HFF-Myc (cell line): ENCODE measurements at regions not wholly inside any gene's neighbourhood (a gene's known extent, or its start where the extent isn't known, plus 50 kb on each side); places are given as distances from the start of the nearest gene placed in this dataset.

Experiments used
- DNase-seq: peaks from one replicate; pipeline ENCODE4 v3.0.0-alpha.2; 2011; ENCODE audit warnings: low read depth; ENCODE audit errors: extremely low read depth
- H3K4me3 ChIP-seq: replicated peaks from 2 replicates; pipeline ENCODE4 v1.5.1; 2011; ENCODE audit warnings: low read depth, mild to moderate bottlenecking, control low read depth, low read length
- TF ChIP-seq, protein P1 (sequence below): IDR thresholded peaks from 2 replicates; pipeline ENCODE4 v1.5.1; 2012; ENCODE audit warnings: mild to moderate bottlenecking, low read depth, low read length, control low read depth; ENCODE audit errors: missing control alignments

DNA sequence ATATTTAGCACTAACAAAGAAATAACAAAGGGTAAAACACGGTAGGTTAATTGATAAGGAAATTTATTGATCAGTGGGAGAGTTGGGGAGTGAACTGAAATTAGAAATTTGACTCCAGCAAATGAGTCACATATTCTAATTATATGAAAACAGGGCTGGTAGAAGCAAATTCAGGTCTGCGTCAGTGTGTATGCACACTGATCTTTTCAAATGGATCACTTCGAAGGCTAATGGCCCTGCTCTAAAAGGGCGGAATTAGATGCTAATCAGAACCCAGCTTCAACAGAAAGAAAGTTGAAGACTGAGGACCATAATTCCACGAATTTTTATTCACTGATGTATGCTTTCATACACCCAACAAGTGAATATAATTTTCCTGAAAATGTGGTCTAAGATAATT, 762.4 kb upstream of the DPPA4 start:
- no peak overlapping the region for H3K4me3 ChIP-seq
- TF ChIP-seq, protein P1, sequence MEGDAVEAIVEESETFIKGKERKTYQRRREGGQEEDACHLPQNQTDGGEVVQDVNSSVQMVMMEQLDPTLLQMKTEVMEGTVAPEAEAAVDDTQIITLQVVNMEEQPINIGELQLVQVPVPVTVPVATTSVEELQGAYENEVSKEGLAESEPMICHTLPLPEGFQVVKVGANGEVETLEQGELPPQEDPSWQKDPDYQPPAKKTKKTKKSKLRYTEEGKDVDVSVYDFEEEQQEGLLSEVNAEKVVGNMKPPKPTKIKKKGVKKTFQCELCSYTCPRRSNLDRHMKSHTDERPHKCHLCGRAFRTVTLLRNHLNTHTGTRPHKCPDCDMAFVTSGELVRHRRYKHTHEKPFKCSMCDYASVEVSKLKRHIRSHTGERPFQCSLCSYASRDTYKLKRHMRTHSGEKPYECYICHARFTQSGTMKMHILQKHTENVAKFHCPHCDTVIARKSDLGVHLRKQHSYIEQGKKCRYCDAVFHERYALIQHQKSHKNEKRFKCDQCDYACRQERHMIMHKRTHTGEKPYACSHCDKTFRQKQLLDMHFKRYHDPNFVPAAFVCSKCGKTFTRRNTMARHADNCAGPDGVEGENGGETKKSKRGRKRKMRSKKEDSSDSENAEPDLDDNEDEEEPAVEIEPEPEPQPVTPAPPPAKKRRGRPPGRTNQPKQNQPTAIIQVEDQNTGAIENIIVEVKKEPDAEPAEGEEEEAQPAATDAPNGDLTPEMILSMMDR: no peak
- no peak for DNase-seq

DNA sequence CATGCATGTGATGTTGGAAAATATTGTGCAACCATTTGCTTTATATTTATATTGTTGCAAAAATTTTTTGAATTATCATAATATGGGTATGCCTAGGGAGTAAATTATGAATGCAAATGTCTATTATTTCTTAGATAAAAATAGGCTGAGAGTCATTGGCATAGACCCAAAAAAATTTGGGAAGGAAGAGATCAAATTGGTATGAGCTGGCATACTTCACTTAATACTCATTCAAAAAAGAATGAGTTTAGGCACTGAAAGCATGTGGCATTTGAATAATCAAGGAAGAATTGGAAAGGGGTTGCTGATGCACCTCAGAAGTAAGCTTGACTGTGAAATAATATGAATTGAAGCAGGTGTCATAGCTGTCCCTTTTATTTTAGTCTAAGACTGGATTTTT, 764.0 kb upstream of the DPPA4 start:
- no peak for DNase-seq
- H3K4me3 ChIP-seq: no peak overlapping the region
- TF ChIP-seq, protein P1: no peak

DNA sequence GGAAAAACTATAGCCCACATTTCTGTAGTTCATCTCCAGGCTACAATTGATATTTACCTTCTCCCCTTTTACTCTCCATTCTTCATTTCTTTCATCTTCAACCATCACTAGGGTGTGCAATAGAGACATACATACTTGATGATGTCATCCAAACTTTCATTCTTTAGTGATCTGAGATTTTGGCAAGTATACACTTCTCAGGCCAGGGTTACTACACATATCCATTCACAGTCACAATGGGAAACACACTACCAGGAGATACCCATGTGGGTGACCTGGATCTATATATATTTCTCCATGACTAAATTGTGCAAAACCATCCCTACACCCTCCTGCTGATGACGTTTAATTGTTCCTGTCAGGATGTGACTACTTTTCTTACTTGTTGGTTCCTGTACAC, 769.5 kb upstream of the DPPA4 start:
- TF ChIP-seq, protein P1: no peak
- DNase-seq: no peak
- no peak overlapping the region for H3K4me3 ChIP-seq

DNA sequence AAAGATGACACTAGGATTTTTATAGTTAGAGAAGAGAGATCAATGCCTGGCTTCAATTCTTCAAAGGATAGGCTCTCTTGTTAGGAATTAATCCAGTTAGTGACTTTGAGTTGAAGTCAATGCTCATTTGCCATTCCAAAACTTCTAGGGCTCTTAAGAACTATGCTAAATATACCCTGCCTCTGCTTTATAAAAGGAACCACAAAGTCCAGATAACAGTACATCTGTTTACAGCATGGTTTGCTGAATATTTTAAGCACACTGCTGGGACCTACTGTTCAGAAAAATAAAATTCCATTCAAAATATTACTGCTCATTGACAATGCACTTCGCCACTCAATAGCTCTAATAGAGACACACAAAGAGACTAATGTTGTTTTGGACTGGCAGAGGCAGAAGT, 786.6 kb upstream of the DPPA4 start:
- no peak overlapping the region for H3K4me3 ChIP-seq
- DNase-seq: no peak
- TF ChIP-seq, protein P1: no peak

DNA sequence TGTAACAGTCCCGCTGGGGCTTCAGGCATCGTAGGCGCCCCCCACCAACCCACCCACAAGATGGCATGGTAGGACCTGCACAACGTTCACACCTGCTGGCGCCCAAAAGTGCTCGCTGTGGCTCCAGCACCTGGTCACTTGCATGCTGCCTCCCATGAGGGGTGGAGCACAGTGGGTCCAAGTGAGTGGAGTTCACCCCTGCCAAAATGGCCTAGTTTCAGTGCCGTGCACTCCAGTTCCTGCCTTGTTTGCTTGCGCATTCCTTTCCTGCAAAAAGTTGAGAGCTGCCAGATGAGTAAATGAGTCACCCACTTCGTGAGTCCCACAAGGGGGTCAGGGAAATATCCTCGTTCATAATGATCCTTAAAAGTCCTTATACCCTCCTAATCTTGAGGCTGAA, 788.7 kb upstream of the DPPA4 start:
- DNase-seq: no peak
- H3K4me3 ChIP-seq: no peak overlapping the region
- TF ChIP-seq, protein P1: no peak

DNA sequence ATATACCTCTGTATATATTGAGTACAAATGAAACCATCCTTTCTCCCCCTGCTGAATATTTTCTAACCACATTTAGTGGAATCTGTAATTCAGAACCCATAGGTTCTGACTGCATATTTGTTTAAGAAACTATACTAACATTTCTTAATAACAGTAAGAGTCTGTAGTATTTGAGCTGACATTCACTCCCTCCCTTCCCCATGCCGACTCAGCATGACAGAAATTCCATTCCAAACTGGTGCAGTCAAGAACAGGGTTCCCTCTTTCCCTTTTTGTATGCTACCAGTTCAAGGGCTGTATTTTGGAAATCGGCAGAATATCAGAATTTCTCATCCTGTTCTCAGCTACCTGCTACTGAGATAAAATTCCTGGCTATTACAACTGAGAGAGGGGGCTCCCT, 796.6 kb upstream of the DPPA4 start:
- TF ChIP-seq, protein P1: no peak
- DNase-seq: no peak
- no peak overlapping the region for H3K4me3 ChIP-seq

DNA sequence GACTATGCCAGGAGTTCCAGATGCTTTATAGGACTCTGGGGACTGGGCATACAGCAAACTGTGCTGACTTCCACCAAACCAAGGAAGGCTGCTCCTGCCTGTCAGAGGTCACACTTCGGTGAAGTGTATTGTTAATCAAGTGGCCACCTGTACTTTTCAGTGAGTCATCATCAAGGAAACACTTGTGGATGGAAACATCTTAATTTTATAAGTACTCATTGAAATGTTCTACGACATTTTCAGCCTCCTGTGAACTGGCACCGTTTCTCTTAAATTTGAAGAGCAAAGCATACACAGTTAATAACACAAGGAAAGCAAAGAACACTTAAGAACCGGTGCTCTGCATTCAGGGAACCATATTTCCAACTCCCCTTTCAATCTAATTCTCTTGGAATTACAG, 801.7 kb upstream of the DPPA4 start:
- TF ChIP-seq, protein P1: no peak

More for the DNA sequence above, 801.7 kb upstream of the DPPA4 start:
- no peak overlapping the region for H3K4me3 ChIP-seq
- no peak for DNase-seq
